AG09319 (cell line): ENCODE measurements at regions not wholly inside any gene's neighbourhood (a gene's known extent, or its start where the extent isn't known, plus 50 kb on each side); places are given as distances from the start of the nearest gene placed in this dataset.

Experiments used
- DNase-seq: peaks from one replicate; pipeline ENCODE4 v3.0.0-alpha.2; 2010; ENCODE audit warnings: low read depth; ENCODE audit errors: extremely low read depth
- CTCF ChIP-seq: IDR thresholded peaks from 2 replicates; pipeline ENCODE4 v1.5.1; 2011; ENCODE audit warnings: low read depth, mild to moderate bottlenecking, inconsistent platforms, low read length, moderate library complexity

- no peak for TF ChIP-seq CTCF
- DNase-seq, result no peak
These were observed 473.9 kb upstream of the PPP2R3A start for GRCh38 chr3:135491491-135492205.

- no peak for TF ChIP-seq CTCF
- no peak for DNase-seq
These were observed 469.6 kb upstream of the PPP2R3A start for GRCh38 chr3:135495891-135496290.

DNA sequence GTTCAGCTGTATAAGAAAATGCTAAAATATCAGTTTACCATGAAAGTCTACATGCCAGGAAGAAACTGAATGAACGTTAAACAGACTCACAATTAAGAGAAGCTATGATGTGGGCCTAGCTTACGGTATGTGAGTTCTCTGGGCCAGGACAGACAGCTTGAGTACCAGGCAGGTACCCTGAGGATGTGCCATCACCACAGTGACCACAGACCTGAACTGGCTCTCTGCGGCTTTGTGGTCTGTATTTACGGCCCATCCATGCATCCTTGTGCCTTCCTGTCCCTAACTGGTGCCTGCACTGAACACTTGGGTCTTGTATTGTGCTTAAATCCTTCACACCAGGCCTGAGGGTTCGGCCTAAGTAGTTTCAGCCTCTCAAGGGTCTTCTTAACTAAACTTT lies 467.5 kb upstream of the PPP2R3A start:
- no peak for DNase-seq
- TF ChIP-seq CTCF, result no peak

DNA sequence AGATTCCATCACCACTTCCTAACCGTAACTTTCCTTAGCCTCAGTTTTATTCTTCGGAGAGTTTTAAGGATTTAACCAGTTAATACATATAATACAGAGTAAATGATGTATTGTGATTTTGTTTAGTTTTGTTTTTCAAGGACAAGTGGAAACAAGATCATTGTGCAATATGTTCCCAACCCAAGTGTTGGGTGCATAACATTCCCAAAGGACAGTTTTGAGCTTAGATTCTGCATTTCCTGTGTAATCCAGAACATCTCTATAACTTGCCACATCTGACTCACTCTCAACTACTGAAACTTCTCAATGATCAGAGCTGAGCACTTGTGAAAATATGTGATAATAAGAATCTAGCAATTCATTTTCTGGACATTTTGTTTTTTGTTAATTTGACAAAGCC lies 466.1 kb upstream of the PPP2R3A start:
- no peak for TF ChIP-seq CTCF
- DNase-seq, result no peak

DNA sequence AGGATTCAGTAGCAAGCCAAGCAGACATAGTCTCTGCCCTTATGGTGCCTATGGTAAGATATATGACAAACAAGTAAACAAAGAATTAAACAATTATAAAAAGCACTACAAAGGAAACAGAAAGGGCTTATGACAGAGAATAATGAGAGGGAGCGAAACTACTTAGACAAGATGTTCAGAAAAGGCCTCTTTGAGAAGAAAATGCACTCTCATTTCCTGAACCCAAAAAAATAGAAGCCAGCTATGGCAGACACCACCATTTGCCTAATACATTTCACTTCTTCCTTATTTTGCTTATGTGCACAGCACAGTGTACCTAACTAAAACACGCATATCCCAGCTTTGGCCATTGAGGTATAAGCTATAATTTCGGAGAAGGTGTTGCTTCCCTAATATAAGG lies 465.5 kb upstream of the PPP2R3A start:
- no peak for TF ChIP-seq CTCF
- no peak for DNase-seq

DNA sequence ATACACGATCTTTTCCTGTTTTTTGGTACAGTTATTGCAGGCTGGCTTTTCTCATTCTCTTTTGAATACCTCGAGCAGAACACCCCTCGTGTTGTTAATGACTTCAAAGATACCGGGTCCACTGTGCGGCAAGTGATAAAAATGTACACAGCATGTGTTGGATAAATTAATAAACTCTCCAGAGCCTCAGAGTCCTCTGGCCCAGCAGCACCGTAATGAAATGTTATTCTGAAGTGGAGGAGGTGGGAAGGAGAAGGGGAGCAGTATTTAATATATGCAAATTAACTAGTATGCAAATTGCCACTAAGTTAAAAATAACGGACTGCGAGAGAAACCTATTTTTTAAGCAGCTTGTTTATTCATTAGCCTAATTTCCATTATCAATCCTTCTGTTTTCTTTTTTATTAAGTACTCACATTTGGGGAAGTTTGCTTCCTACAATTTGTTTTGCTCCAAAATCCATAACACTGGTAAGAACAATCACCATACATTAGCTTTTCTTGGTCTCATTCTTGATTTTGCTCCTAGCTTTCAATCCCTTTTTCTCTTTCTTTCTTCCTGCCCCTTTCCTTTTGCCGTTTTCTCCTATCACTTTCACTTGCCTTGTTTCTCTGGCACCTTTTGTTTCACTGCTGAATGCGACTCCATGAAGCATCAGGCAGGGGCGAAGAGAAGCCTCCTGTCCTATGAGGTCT lies 462.3 kb upstream of the PPP2R3A start:
- DNase-seq, result no peak
- no peak for TF ChIP-seq CTCF

DNA sequence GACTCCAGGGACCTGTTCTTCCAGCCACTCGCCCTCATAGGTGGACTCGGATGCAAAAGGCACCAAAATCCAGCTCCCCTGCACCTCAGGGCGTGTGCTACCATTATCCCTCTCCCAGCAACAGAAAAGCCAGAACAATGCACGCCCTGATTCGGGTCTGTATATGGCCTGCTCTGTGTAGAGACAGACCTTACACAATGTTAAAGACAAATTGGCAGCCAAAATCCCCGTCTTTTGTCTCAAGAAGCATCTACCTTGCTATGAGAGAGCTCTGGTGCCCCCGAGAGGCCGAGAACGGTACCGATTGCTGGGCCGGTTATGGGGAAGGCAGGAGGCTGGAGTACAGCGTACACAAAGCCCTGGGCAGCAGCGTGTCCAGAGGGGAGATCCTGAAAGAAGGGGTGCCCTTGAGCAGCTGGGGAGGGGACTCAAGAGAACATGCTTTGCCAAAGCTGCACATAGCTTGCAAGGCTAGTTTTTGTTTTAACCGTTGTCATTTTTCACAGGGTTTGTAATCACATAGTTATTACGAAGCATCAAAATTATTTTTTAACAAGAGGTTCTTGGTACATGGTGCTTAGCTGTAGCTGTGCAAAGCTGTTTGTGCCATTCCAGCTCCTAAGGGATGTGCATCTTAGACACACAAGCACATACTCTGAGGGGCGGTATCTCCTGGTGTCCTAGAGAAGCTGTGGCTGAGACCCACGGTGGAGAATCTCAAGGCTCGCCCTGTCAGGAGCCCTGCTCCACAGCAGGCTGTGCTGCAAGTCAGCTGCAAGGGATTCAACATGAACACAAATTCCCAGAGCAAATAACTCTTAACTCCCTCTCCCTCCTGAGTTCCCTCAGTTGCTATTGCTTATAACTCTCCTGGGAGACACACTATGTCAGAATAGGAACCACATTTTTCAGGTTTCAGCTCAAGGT lies 461.5 kb upstream of the PPP2R3A start:
- peak; percentile 50 for DNase-seq

More for the DNA sequence above, 461.5 kb upstream of the PPP2R3A start:
- peak; percentile 90 for TF ChIP-seq CTCF
